ENCODE measurements at regions not wholly inside any gene's neighbourhood (a gene's known extent, or its start where the extent isn't known, plus 50 kb on each side); places are given as distances from the start of the nearest gene placed in this dataset.

DNA sequence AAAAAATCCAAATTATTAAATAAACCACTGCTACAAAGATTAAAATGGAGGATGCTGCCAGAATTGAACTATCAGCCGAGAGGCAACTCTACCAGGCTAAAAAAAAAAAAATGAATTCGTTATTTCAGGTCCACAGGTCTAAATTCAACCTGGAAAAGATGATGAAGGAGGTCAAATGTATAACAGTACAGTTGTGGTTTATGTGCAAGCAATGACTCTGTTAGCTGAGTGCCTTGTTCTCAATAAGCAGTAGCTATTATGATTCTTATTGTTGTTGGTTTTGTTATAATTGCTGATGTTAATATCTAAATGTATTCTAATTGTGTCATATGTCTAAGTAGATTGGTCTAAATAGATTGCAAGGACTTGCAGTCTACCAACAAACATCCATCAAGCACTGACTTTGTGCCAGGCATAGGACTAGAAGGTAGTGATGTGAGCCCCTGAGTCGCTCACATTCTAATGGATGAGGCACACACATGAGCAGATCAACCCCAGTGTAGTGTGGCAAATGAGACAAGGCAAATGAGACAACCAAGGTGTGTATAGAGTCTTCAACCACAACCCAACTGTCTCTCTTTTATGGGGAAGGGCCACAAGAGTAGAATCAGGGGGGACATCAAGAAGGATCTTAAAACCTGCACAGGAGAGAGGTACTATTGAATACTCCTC is 77.0 kb upstream of the PLEKHG7 start:
- no peaks in the 10 kb centered on the region for H3K79me2 ChIP-seq (replicated peaks; ENCODE audit: insufficient read depth)
- Mint-ChIP-seq H3K9me3 (no peaks in the 10 kb centered on the region), H3K4me1 (no peaks in the 10 kb centered on the region), H3K4me3 (no peak overlapping the region), H3K36me3 (ENCODE audit: low read depth) (no peaks in the 10 kb centered on the region), H3K27me3 (ENCODE audit: insufficient read depth, low read depth, poor library complexity) (no peaks in the 10 kb centered on the region), H3K27ac (no peak overlapping the region)
- no peak overlapping the region for H3K27ac ChIP-seq (ENCODE audit: low read depth)
- no peaks in the 10 kb centered on the region for H3K27me3 ChIP-seq (ENCODE audit: insufficient read depth)
- H3K4me2 ChIP-seq: no peak overlapping the region
- DNase-seq (ENCODE audit: low spot score): no peak
- no peaks in the 10 kb centered on the region for H3K9me2 ChIP-seq (ENCODE audit: insufficient read depth)
- no peaks in the 10 kb centered on the region for H3K4me1 ChIP-seq (ENCODE audit: insufficient read depth)
- no peak overlapping the region for H2AFZ ChIP-seq
- ATAC-seq: no peak
- H3K36me3 ChIP-seq (ENCODE audit: insufficient read depth): no peaks in the 10 kb centered on the region
- H4K20me1 ChIP-seq (replicated peaks; ENCODE audit: insufficient read depth): no peaks in the 10 kb centered on the region
- no peak for TF ChIP-seq JUNB (IDR thresholded peaks at IDR 0.05; ENCODE audit: unreplicated experiment)
- TF ChIP-seq, protein P1, sequence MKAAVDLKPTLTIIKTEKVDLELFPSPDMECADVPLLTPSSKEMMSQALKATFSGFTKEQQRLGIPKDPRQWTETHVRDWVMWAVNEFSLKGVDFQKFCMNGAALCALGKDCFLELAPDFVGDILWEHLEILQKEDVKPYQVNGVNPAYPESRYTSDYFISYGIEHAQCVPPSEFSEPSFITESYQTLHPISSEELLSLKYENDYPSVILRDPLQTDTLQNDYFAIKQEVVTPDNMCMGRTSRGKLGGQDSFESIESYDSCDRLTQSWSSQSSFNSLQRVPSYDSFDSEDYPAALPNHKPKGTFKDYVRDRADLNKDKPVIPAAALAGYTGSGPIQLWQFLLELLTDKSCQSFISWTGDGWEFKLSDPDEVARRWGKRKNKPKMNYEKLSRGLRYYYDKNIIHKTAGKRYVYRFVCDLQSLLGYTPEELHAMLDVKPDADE (IDR thresholded peaks at IDR 0.05): no peak
- TF ChIP-seq, protein P2, sequence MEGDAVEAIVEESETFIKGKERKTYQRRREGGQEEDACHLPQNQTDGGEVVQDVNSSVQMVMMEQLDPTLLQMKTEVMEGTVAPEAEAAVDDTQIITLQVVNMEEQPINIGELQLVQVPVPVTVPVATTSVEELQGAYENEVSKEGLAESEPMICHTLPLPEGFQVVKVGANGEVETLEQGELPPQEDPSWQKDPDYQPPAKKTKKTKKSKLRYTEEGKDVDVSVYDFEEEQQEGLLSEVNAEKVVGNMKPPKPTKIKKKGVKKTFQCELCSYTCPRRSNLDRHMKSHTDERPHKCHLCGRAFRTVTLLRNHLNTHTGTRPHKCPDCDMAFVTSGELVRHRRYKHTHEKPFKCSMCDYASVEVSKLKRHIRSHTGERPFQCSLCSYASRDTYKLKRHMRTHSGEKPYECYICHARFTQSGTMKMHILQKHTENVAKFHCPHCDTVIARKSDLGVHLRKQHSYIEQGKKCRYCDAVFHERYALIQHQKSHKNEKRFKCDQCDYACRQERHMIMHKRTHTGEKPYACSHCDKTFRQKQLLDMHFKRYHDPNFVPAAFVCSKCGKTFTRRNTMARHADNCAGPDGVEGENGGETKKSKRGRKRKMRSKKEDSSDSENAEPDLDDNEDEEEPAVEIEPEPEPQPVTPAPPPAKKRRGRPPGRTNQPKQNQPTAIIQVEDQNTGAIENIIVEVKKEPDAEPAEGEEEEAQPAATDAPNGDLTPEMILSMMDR (conservative IDR thresholded peaks at IDR 0.05; ENCODE audit: low read depth in 2 of 2): no peak
- TF ChIP-seq, protein P3, sequence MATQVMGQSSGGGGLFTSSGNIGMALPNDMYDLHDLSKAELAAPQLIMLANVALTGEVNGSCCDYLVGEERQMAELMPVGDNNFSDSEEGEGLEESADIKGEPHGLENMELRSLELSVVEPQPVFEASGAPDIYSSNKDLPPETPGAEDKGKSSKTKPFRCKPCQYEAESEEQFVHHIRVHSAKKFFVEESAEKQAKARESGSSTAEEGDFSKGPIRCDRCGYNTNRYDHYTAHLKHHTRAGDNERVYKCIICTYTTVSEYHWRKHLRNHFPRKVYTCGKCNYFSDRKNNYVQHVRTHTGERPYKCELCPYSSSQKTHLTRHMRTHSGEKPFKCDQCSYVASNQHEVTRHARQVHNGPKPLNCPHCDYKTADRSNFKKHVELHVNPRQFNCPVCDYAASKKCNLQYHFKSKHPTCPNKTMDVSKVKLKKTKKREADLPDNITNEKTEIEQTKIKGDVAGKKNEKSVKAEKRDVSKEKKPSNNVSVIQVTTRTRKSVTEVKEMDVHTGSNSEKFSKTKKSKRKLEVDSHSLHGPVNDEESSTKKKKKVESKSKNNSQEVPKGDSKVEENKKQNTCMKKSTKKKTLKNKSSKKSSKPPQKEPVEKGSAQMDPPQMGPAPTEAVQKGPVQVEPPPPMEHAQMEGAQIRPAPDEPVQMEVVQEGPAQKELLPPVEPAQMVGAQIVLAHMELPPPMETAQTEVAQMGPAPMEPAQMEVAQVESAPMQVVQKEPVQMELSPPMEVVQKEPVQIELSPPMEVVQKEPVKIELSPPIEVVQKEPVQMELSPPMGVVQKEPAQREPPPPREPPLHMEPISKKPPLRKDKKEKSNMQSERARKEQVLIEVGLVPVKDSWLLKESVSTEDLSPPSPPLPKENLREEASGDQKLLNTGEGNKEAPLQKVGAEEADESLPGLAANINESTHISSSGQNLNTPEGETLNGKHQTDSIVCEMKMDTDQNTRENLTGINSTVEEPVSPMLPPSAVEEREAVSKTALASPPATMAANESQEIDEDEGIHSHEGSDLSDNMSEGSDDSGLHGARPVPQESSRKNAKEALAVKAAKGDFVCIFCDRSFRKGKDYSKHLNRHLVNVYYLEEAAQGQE (IDR thresholded peaks at IDR 0.05; ENCODE audit: unreplicated experiment): no peak
- TF ChIP-seq EZH2phosphoT487 (IDR thresholded peaks at IDR 0.05; ENCODE audit: unreplicated experiment): no peak
- TF ChIP-seq, protein P4, sequence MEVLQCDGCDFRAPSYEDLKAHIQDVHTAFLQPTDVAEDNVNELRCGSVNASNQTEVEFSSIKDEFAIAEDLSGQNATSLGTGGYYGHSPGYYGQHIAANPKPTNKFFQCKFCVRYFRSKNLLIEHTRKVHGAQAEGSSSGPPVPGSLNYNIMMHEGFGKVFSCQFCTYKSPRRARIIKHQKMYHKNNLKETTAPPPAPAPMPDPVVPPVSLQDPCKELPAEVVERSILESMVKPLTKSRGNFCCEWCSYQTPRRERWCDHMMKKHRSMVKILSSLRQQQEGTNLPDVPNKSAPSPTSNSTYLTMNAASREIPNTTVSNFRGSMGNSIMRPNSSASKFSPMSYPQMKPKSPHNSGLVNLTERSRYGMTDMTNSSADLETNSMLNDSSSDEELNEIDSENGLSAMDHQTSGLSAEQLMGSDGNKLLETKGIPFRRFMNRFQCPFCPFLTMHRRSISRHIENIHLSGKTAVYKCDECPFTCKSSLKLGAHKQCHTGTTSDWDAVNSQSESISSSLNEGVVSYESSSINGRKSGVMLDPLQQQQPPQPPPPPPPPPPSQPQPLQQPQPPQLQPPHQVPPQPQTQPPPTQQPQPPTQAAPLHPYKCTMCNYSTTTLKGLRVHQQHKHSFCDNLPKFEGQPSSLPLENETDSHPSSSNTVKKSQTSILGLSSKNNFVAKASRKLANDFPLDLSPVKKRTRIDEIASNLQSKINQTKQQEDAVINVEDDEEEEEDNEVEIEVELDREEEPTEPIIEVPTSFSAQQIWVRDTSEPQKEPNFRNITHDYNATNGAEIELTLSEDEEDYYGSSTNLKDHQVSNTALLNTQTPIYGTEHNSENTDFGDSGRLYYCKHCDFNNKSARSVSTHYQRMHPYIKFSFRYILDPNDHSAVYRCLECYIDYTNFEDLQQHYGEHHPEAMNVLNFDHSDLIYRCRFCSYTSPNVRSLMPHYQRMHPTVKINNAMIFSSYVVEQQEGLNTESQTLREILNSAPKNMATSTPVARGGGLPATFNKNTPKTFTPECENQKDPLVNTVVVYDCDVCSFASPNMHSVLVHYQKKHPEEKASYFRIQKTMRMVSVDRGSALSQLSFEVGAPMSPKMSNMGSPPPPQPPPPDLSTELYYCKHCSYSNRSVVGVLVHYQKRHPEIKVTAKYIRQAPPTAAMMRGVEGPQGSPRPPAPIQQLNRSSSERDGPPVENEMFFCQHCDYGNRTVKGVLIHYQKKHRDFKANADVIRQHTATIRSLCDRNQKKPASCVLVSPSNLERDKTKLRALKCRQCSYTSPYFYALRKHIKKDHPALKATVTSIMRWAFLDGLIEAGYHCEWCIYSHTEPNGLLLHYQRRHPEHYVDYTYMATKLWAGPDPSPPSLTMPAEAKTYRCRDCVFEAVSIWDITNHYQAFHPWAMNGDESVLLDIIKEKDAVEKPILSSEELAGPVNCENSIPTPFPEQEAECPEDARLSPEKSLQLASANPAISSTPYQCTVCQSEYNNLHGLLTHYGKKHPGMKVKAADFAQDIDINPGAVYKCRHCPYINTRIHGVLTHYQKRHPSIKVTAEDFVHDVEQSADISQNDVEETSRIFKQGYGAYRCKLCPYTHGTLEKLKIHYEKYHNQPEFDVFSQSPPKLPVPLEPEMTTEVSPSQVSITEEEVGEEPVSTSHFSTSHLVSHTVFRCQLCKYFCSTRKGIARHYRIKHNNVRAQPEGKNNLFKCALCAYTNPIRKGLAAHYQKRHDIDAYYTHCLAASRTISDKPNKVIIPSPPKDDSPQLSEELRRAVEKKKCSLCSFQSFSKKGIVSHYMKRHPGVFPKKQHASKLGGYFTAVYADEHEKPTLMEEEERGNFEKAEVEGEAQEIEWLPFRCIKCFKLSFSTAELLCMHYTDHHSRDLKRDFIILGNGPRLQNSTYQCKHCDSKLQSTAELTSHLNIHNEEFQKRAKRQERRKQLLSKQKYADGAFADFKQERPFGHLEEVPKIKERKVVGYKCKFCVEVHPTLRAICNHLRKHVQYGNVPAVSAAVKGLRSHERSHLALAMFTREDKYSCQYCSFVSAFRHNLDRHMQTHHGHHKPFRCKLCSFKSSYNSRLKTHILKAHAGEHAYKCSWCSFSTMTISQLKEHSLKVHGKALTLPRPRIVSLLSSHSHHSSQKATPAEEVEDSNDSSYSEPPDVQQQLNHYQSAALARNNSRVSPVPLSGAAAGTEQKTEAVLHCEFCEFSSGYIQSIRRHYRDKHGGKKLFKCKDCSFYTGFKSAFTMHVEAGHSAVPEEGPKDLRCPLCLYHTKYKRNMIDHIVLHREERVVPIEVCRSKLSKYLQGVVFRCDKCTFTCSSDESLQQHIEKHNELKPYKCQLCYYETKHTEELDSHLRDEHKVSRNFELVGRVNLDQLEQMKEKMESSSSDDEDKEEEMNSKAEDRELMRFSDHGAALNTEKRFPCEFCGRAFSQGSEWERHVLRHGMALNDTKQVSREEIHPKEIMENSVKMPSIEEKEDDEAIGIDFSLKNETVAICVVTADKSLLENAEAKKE (CRISPR knock-in tag; IDR thresholded peaks at IDR 0.05): no peak
- TF ChIP-seq ZNF114 (CRISPR knock-in tag; IDR thresholded peaks at IDR 0.05): no peak
- TF ChIP-seq CREB1 (CRISPR knock-in tag; IDR thresholded peaks at IDR 0.05; ENCODE audit: low read depth): no peak
- TF ChIP-seq NANOG (IDR thresholded peaks at IDR 0.05; ENCODE audit: borderline replicate concordance): no peak
- no peak for TF ChIP-seq POLR2AphosphoS5 (IDR thresholded peaks at IDR 0.05; ENCODE audit: low read depth)
- TF ChIP-seq STAT1 (IDR thresholded peaks at IDR 0.05; ENCODE audit: unreplicated experiment): no peak
- TF ChIP-seq ZNF331 (CRISPR knock-in tag; IDR thresholded peaks at IDR 0.05; ENCODE audit: low read depth): no peak
- TF ChIP-seq EZH2 (IDR thresholded peaks at IDR 0.05; ENCODE audit: low read depth, unreplicated experiment): no peak
- no peak overlapping the region for H3K4me3 ChIP-seq
- H3F3A ChIP-seq (replicated peaks; ENCODE audit: low read depth): no peaks in the 10 kb centered on the region

All from GM23338 (cell line).